Smooth muscle cell (in vitro differentiated cells): ENCODE measurements at regions not wholly inside any gene's neighbourhood (a gene's known extent, or its start where the extent isn't known, plus 50 kb on each side); places are given as distances from the start of the nearest gene placed in this dataset.

ENCODE experiments used
- DNase-seq: peaks from one replicate; lab custom pipeline; 2025; ENCODE audit not compliant: unreplicated experiment; lab: John Stamatoyannopoulos, UW
- H2AFZ ChIP-seq: fragments of 200-600 bp; sonication (generic); 2 replicates; pipeline ENCODE4 v1.6.0; 2016; ENCODE audit warnings: antibody characterized with exemption, low read depth, mild to moderate bottlenecking
- H3F3A ChIP-seq: fragments of 200-600 bp; sonication (generic); 2 replicates; pipeline ENCODE4 v1.6.0; 2017; ENCODE audit warnings: antibody characterized with exemption, low read depth
- H3K27ac ChIP-seq: fragments of 200-600 bp; sonication (generic); 2 replicates; pipeline ENCODE4 v1.5.1; 2016; ENCODE audit warnings: low read depth, mild to moderate bottlenecking
- H3K27me3 ChIP-seq: fragments of 200-600 bp; sonication (generic); 2 replicates; pipeline ENCODE4 v1.6.1; 2016; ENCODE audit warnings: low read depth, mild to moderate bottlenecking
- H3K36me3 ChIP-seq: fragments of 200-600 bp; sonication (generic); 2 replicates; pipeline ENCODE4 v1.5.1; 2016; ENCODE audit warnings: low read depth
- H3K4me1 ChIP-seq: fragments of 200-600 bp; sonication (generic); 2 replicates; pipeline ENCODE4 v1.5.1; 2016; ENCODE audit warnings: low read depth
- H3K4me2 ChIP-seq: fragments of 200-600 bp; sonication (generic); 2 replicates; pipeline ENCODE4 v1.6.0; 2016; ENCODE audit warnings: mild to moderate bottlenecking
- H3K4me3 ChIP-seq: fragments of 200-600 bp; sonication (generic); 2 replicates; pipeline ENCODE4 v1.5.1; 2016; ENCODE audit warnings: mild to moderate bottlenecking
- H3K79me2 ChIP-seq: fragments of 200-600 bp; sonication (generic); 2 replicates; pipeline ENCODE4 v1.6.0; 2016; ENCODE audit warnings: low read depth, mild to moderate bottlenecking
- H3K9ac ChIP-seq: fragments of 200-600 bp; sonication (generic); 2 replicates; pipeline ENCODE4 v1.6.0; 2016; ENCODE audit warnings: low read depth
- H3K9me3 ChIP-seq: fragments of 200-600 bp; sonication (generic); replicated peaks from 2 replicates; pipeline ENCODE4 v1.5.1; 2016; ENCODE audit warnings: low read depth
- H4K20me1 ChIP-seq: fragments of 200-600 bp; sonication (generic); 2 replicates; pipeline ENCODE4 v1.6.0; 2016; ENCODE audit warnings: low read depth
- CTCF ChIP-seq: fragments of 200-600 bp; sonication (generic); IDR thresholded peaks from 2 replicates; pipeline ENCODE4 v1.5.1; 2017; ENCODE audit warnings: borderline replicate concordance, mild to moderate bottlenecking, antibody characterized with exemption; ENCODE audit not compliant: insufficient read depth, poor library complexity, severe bottlenecking
- WGBS: methylation state at CpG from one replicate; pipeline ENCODE4 v1.1.7; 2016; ENCODE audit warnings: low lambda C conversion rate; 5-methylcytosine and 5-hydroxymethylcytosine counted together

DNA sequence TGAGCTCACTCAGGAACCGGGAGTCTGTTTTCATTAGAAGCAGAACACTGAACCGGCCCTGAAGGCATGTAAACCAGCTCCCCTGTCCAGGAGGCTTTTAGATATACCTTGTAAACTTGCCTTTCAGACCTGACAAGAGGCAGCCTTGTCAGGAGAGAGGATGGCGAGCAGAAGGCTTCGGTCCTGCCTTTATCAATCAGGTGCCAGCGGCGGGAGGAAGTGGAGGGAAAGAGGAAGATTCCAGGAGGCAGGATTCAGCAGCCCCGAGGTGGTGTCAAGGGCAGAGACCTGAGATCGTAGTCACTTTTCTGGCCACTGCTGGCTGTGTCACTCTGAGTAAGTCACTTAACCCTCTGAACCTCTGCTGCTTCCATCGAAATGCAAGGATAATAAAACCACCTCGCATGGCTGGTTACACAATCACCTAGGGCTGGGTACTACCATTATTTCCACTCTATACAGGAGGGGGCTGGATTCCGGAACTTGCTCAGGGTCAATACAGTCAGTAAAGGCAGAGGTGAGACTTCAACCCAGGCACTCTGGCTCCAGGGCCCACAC is 181.0 kb downstream of the CHST1 start:
- Histone ChIP-seq H3K4me3 (no peak overlapping the region), H3K4me2 (no peak overlapping the region), H3K36me3 (no peaks in the 10 kb centered on the region), H3K27me3 (no peaks in the 10 kb centered on the region), H3K9me3 (no peaks in the 10 kb centered on the region), H3K4me1 (no peaks in the 10 kb centered on the region), H3K27ac (no peak overlapping the region), H2AFZ (no peak overlapping the region), H4K20me1 (no peaks in the 10 kb centered on the region), H3F3A (peaks cover 7% of the 10 kb centered on the region), H3K9ac (no peak overlapping the region), H3K79me2 (no peaks in the 10 kb centered on the region)
- no peak for DNase-seq
- TF ChIP-seq CTCF, result no peak
- 40% methylated on average over 11 of the region's 11 CpGs for WGBS

DNA sequence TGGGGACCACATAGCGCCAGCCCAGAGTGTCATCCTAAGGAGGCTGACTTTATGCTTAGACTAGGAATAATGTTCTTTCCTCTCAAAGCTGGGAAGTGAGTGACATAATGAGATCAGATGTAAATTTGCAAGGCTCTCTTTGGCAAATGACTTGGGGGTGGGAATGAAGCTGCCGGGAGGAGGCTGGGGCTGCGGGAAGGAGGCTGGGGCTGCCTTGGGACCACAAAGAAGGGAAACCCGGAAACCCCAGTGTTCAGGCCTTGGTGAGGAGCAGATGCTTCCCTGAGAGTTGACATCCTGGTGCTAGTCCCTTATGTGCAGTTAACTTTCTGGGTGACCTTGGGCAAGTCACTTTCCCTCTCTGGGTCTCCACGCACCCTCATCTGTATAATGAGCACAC is 182.0 kb downstream of the CHST1 start:
- no peaks in the 10 kb centered on the region for H4K20me1 ChIP-seq
- H3F3A ChIP-seq, result peaks cover 7% of the 10 kb centered on the region
- H3K36me3 ChIP-seq, result no peaks in the 10 kb centered on the region
- no peaks in the 10 kb centered on the region for H3K4me1 ChIP-seq
- no peak overlapping the region for H3K27ac ChIP-seq
- no peak overlapping the region for H3K9ac ChIP-seq
- no peak for TF ChIP-seq CTCF
- no peak overlapping the region for H2AFZ ChIP-seq
- H3K4me3 ChIP-seq, result no peak overlapping the region
- WGBS, result 91% methylated on average over 5 of the region's 5 CpGs
- DNase-seq, result no peak
- no peak overlapping the region for H3K4me2 ChIP-seq
- H3K27me3 ChIP-seq, result peaks cover 3% of the 10 kb centered on the region
- H3K9me3 ChIP-seq, result no peaks in the 10 kb centered on the region
- no peaks in the 10 kb centered on the region for H3K79me2 ChIP-seq

DNA sequence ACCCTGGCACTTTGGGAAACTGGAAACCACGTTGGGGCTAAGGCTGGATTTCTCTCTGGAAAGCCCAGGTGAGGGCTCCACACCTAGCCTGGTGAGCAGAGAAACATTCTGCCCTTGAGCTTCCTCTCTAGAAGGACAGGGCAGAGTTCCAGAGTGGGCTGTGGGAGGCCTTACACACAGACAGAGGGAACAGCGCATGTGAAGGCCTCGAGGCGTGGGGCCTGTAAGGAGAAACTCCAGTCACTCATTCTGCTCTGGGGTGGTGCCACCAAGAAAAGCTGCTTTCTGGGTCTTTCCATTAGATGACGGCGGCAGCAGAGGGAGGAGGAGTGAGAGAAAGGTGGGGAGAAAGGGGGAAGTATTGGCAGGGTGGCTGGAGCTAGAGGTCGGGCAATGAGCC is 183.1 kb downstream of the CHST1 start:
- H3K36me3 ChIP-seq, result no peaks in the 10 kb centered on the region
- DNase-seq, result no peak
- H3K79me2 ChIP-seq, result no peaks in the 10 kb centered on the region
- H2AFZ ChIP-seq, result no peak overlapping the region
- no peak for TF ChIP-seq CTCF
- 92% methylated on average over 7 of the region's 7 CpGs for WGBS
- peaks cover 7% of the 10 kb centered on the region for H3F3A ChIP-seq
- no peaks in the 10 kb centered on the region for H4K20me1 ChIP-seq
- H3K4me1 ChIP-seq, result no peaks in the 10 kb centered on the region
- H3K27ac ChIP-seq, result no peak overlapping the region
- H3K27me3 ChIP-seq, result peaks cover 3% of the 10 kb centered on the region
- no peak overlapping the region for H3K4me2 ChIP-seq
- H3K9me3 ChIP-seq, result no peaks in the 10 kb centered on the region
- no peak overlapping the region for H3K9ac ChIP-seq
- no peak overlapping the region for H3K4me3 ChIP-seq

DNA sequence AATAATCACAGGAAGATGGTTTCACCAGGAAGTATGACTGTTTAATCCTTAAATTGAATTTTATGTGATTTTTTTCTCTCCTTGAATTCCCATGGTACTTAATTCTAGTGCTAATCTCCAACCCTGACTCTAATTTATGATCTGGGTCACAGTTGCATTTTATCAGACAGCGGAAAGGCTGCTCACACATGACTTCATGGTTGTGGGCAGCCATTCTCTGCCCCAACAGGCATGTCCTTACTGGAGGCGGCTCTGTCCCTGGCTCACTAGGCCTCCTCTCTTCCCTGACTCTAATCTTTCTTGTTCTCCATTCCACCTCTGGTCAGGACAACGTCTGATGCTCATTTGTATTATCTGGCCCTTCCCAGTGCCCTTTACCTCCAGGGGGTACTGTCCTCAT is 184.4 kb downstream of the CHST1 start:
- Histone ChIP-seq H3K79me2 (no peaks in the 10 kb centered on the region), H3K4me1 (no peaks in the 10 kb centered on the region), H3K36me3 (no peaks in the 10 kb centered on the region), H3F3A (peaks cover 7% of the 10 kb centered on the region), H3K4me2 (no peak overlapping the region), H2AFZ (no peak overlapping the region), H4K20me1 (no peaks in the 10 kb centered on the region), H3K9ac (no peak overlapping the region), H3K9me3 (no peaks in the 10 kb centered on the region), H3K27me3 (peaks cover 3% of the 10 kb centered on the region), H3K4me3 (no peak overlapping the region), H3K27ac (no peak overlapping the region)
- TF ChIP-seq CTCF, result no peak
- no peak for DNase-seq
- 74% methylated on average over 3 of the region's 3 CpGs for WGBS
